AG20443 (cell line): ENCODE measurements at regions not wholly inside any gene's neighbourhood (a gene's known extent, or its start where the extent isn't known, plus 50 kb on each side); places are given as distances from the start of the nearest gene placed in this dataset.
"Not testable (repeated sequence)": the region's sequence is repeated elsewhere in the genome, so short reads cannot be mapped to it uniquely, and the experiment has no call there.

Experiments used
- DNase-seq: peaks from one replicate; pipeline ENCODE4 v3.0.0; 2012; ENCODE audit warnings: low spot score, mixed read lengths

- DNase-seq: no peak
Observed at GRCh38 chr5:164300295-164300694, 794.9 kb downstream of the MAT2B start.

DNA sequence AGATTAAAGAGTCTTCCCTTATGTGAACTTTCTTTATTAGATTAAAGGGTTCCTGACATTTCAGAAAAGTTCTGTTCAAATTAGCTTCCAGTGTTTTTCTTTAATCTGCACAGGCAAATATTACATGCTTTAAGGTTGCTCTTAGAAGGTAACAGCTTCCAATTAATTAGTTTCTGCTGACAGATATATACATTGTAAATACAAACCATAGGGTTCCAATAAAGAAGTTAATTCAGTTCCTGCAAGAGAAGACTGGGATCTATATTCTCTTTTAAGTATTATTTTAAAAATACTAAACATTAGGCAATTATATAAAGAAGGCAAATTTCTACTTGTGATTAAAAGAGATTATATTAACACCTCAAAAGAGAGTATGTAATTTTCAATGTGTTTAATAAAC is 795.7 kb downstream of the MAT2B start:
- DNase-seq: no peak

DNA sequence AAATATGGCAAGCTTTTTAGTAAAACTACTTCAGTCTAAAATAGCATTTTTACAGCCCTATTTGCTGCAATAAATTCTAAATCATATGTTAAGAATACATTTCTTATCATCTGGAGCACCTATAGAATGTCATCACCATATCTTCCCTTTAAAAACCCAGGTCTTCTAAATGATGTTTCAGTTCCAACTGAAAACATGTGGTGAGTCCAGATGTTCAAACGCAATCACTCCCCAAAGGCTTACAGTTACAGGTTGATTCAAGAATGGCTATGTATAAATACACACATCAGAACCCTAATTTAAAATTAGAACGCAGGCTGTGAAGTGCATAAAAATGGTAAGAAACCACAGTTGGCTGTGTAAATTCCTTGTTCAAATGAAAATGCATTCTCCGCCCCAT is 796.3 kb downstream of the MAT2B start:
- no peak for DNase-seq

DNA sequence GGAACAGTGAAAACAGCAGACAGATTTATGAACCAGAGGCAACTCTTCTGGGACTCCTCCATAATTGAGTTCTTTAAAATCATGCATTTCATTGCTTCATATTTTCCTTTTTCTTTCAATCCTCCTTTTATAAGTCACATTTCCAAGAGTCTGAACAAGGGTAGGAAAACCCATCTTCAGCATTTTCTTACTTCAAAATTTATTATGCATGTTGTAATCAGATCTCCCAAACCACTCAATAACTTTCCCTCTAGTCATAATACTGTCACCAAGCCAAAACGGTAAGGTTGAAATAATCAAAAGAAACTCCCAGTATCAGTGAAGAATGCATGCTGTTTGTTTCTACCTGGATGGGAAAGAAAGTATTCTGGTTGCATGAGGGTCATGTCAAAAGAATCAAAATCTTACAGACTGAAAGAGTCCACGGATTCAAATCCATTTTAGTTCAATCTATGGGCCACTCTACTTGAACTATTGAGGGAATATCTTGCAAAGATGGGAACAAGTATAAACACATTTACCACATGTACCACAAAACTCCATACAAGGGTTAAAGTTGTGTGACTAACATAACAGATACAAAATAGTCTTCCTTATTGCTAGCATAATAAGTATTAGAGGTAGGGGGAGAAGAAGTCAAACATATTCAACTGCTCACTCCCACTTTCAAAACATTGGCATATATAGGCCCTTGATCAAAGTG is 797.3 kb downstream of the MAT2B start:
- DNase-seq: no peak

GRCh38 chr5:164303646-164304215 is 798.3 kb downstream of the MAT2B start:
- DNase-seq: no peak

DNA sequence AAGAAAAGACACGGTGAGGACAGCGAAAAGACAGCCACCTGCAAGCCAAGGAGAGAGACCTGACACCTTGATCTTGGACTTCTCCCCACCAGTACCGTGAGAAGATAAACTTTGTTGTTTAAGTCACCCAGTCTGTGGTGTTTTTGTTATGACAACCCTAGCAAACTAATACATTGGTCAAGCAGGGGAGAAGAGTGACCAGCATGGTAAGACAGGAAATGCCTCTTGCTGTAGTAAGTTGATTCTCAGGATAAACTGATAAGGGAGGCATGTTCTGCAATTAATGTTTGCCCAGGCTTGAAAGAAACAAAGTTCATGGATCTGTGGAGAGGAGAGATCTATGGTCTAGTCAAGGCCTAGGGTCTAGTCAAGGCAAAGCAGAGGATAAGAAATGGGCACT is 801.2 kb downstream of the MAT2B start:
- DNase-seq: no peak

- DNase-seq: no peak
Observed at GRCh38 chr5:164312801-164313200, 807.4 kb downstream of the MAT2B start.

- no peak for DNase-seq
Observed at GRCh38 chr5:164317676-164318075, 812.3 kb downstream of the MAT2B start.

GRCh38 chr5:164319161-164319560 is 813.7 kb downstream of the MAT2B start:
- no peak for DNase-seq

DNA sequence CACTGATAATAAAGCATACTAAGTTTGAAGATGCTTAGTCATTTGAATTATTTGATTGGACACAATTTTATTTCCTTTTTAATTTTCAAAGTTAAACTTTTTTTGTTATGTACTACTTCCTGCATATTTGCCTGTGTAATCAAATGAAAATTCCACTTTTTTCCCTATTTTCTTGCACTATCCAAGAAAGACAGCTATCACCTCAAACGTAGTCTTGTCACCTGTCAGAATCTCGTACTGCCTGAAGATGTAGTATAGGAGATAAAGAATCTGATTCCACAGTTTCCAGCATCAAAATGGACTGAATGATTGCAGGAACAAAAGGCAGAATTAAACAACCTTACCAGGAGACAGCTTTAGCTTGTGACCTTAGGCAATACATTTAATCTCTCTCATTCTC is 818.8 kb downstream of the MAT2B start:
- no peak for DNase-seq

DNA sequence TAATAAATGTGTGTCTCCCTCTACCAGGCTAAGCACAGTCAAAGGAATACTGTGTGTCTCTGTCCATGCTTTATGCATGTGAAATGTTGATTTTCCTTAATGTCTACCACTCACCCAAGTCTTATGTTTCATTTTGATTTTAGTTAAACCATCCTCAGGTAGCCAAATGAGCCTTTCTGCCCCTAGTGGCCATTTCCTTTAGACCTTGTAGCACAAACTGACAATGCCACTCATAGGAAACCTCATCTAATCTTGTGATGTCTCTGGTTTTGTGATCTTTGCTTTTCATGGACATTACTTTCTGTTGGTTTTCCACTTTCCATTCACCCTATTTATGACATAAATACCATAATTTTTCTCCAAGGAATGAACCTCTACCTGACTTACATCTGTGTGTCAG is 820.8 kb downstream of the MAT2B start:
- DNase-seq: no peak

DNA sequence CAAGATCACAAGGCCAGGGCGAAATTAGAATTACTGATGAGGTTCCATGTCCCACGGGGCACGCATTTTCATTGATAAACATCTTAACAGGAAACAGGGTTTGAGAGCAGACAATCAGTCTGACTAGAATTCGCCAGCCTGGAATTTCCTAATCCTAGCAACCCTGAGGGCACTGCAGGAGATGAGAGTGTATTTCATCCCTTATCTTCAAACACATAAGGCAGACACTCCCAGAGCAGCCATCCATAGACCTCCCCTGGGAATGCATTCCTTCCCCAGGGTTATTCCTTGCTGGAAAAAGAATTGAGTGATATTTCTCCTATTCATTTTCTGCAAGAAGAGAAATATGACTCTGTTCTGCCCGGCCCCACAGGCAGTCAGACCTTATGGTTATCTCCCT is 821.7 kb downstream of the MAT2B start:
- DNase-seq: not testable (repeated sequence)

DNA sequence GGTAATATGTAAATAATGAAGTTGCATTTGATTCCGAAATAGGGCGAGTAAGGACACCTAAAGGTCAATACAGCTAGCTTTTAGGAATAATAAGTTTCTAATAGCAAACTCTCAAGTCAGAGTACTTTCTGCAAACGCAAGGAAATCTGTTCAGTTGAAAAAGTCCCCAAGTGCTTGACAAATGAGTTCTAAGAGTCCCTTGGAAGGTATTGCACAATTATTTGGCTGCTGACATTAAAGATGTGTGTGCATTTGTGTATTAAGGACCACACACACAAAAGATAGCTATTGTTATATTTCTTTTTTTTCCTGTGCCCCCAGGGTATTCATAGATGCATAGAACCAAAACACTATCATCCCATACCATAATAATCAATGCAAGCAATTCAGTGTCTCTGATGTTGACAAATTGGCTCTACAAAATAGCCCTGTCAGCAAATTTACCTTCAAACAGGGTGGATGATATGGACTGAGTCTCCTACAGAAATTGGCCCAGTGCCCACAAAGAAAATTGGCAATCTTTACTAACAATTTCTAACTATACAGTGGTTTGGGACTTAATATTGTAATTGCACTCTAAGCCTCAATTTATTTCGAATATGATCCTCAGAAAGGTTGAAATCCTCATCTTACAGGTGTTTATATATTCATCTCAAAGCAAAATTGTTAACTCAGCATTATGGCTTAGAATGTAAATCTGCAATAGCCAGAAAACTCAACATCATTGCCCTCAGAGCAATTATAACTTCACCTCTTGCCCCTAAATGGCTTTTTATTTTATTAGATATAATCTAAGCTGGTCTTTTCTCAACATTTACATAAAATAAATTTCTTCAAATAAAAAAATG is 827.2 kb downstream of the MAT2B start:
- no peak for DNase-seq

- DNase-seq: no peak
Observed at GRCh38 chr5:164335837-164336236, 830.4 kb downstream of the MAT2B start.

- no peak for DNase-seq
Observed at GRCh38 chr5:164336276-164336675, 830.9 kb downstream of the MAT2B start.

DNA sequence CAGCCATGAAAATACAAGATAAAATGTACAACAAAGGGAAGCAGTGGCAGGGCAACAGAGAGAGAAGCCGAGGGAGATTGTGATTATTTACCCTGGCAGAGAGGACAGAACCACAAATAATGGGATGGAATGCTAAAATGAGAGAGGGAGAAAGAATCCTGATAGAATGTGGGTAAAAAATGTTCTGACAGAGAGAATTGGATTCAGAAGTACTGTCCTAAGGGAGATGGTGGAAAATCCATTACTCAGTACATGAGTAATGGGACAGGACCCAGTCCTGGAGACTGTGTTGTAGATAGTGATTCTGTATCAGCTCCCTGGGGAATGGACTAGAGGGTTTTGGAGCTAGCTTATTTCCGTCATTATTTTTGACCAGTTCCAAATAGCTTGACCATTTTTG is 831.5 kb downstream of the MAT2B start:
- no peak for DNase-seq

DNA sequence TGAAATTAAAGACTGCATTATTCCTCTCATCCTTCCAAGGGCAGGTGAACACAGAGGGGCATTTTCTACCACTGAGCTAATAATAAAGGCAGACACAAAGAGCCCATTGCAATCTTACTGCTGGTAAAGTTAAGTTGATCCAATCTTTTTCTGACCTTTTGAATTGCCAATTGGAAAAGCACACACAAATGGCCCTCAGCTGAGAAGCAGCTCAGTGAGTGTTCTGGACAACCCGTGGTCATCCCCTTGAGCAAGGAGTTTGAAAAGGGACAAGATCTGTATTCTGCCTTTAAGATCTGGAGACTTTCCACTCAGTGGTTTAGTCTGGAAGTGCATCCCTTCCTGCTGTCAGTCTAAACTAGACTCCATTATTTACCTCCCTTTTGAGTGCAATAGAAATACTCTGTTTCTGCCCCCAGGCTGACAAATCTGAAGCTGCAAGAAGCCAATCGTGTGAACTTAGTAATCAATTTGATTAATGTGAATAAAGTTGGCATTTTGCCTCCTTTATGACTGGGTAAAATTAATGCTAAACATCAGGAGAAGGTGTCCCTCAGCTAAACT is 835.7 kb downstream of the MAT2B start:
- DNase-seq: no peak

DNA sequence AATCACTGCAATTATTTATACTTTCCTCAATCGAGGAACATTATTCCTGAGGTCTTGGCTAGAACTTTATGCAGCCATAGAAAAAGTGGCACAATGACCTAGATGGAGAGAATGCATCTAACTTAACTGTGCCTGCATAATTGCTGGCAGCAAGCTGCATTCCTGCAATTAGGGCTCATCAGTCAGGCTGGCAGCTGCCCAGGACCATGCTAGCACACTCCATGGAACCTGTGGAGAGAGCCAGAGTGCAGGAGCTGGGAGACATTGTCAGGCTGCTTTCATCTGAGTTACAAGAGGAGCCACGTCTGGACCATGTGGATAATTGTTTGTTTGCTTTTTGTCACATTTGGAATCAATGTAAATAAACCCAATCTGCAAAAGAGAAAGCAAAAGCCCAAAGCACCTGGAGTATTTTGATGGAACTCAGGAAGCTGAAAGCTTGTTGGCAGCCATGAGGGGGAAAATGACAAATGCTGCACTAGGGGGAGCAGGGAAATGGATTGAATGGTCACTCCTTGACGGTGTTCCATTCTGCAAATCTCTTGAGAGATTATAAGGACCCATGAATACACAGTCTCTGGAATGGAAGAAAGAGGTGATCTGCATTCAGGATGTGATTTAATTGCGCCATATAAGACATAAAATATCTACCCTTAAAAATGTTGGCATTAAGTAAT is 839.9 kb downstream of the MAT2B start:
- no peak for DNase-seq

GRCh38 chr5:164345853-164346252 is 840.4 kb downstream of the MAT2B start:
- no peak for DNase-seq

- DNase-seq: no peak
Observed at GRCh38 chr5:164346785-164347630, 841.6 kb downstream of the MAT2B start.

- no peak for DNase-seq
Observed at GRCh38 chr5:164350236-164350635, 844.8 kb downstream of the MAT2B start.
